SHP77 (cell line): ENCODE measurements at regions not wholly inside any gene's neighbourhood (a gene's known extent, or its start where the extent isn't known, plus 50 kb on each side); places are given as distances from the start of the nearest gene placed in this dataset.
"Not testable (repeated sequence)": the region's sequence is repeated elsewhere in the genome, so short reads cannot be mapped to it uniquely, and the experiment has no call there.

Experiments
- DNase-seq, 2 experiments: peaks; one replicate each; lab custom pipeline; 2025; lab: John Stamatoyannopoulos, UW

- no peak for DNase-seq
Measured at GRCh38 chr9:13443346-13444244, 164.1 kb upstream of the MPDZ start.

DNA sequence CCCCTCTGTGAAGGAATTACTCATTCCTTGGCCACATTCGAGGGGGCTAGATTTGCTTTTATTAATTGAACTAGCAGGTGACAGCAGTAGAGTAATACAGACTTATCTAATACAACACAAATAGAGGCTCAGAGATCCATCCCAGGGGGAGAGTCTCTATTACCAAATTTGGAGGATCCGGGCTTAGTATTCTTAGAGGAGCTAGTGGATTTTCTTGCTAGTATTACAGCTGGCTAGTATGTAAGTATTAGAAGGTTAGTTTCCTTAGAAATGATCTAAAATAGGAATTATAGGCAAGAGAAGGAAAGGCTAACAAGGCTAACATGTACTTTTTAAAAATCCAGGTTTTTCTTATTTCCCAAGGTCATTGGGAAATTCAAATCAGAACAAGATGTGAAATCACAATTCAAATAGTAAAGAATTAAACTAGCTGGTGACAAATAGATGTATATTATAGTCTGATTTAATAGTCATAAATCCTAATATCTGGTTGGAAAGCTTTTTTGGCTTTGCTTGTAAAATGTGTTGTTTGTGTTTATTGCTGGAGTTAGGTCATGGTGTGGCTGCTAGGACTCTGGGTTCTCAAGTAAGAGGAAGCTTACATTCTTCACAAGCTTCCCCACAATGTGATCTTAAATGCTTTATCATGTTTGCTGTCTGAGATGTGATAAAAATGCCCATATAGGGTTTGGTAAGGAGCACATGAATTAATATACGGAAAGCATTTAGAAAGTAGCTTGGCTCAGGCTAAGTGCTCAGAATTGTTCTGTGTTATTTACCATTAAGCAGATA lies 160.4 kb upstream of the MPDZ start:
- DNase-seq, result no peak

DNA sequence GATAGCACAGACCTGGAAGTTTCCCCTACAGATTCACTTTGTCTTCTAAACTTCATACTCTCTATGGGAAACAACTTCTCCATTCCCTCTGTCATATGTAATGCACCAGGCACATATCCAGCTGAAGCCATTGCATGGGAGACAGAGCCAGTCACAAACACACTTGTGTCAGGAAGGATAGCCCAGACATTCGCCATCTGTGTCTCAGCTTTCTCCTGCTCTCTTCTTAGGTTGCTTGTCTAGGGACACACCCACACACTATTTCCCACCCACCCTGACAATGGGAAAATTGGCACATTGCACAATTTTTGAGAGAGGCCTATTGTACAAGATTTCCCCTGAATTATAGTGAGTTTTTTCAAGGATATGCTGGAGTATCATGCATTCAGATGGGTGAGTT lies 158.4 kb upstream of the MPDZ start:
- no peak for DNase-seq

GRCh38 chr9:13436591-13436990 lies 157.1 kb upstream of the MPDZ start:
- no peak for DNase-seq

- DNase-seq, result not testable (repeated sequence)
Measured at GRCh38 chr9:13433453-13433852, 154.0 kb upstream of the MPDZ start.

- no peak for DNase-seq
Measured at GRCh38 chr9:13432904-13433303, 153.4 kb upstream of the MPDZ start.

- DNase-seq, result no peak
Measured at GRCh38 chr9:13431692-13432091, 152.2 kb upstream of the MPDZ start.

- DNase-seq, result no peak
Measured at GRCh38 chr9:13431222-13431536, 151.7 kb upstream of the MPDZ start.

- no peak for DNase-seq
Measured at GRCh38 chr9:13430368-13431221, 151.1 kb upstream of the MPDZ start.

DNA sequence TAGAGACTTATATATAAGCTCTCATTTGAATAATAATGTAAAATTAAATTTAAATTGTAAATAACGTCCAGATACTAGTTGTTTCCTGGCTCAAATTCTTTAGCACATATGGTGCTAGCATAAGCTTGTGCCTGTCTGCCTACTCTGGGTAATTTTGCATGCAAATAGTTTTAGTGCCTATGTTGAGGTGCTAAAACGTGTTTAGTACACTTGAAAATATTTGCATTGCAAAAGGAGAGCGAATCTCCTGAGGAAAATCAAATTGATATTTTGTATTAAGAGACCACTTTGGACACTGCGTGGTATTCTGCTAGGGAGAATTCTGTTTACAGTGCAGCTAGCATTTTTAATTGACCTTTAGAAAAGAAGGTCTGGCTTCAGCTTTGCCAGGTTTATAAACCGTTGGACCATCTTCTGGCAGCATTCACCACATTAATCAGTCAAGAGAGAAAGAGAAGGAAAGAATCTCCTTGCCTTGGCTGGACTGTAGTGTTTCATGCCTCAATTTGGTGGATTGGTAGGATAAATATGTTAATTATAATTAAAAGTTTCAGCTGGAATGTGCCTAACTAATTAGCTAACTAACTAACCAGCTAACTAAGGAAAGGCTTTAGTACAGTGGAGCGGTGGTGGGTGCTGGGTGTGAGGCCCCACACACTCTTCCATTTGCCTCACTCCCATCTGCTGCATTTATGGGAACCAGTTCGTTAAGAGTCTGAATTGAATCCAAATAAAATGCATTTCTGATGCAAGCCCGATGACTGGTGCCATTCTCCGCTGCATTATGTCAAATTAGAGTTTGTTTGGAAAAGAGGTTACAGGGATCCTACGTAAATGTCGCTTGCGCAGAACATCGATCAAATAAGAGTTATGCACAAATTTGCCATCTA lies 150.1 kb upstream of the MPDZ start:
- no peak for DNase-seq

DNA sequence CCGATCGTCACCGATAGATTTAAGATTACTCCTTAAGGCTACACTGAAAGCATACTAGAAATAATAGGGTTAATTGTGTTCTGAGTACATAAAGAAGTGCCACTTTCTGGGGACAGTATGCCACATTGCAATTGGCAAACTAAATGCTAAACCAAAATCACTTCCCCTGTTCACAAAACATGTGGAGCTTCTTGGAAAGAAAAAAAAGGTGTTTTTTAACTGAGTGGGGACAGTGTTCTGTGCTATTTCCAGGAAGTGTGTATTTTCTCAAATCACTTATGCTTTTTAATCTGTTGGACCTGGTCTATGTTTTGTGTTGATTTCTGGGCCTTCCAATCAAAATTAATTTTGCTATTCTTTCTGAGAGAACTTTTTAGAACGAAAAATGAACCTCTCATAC lies 149.3 kb upstream of the MPDZ start:
- no peak for DNase-seq

DNA sequence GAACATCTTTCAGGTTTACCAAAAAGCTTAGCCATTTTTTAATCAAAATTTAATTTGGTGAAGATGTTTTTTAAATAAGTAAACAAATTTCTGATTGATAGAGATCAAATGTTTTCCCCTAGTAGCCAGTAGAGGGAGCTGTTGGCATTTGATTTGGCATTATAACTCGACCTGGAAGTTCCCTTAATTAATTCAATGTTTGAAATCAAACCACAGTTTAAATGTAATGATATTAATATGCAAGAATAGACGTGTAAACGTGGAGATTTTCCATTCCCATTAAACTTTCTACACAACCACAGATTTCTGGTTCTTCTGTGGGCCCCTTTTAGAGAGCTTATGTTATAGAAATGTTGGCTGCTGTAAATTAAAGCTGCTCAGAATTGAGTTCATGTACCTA lies 148.1 kb upstream of the MPDZ start:
- DNase-seq, result peak in 1 of 2 experiments; percentile 17

DNA sequence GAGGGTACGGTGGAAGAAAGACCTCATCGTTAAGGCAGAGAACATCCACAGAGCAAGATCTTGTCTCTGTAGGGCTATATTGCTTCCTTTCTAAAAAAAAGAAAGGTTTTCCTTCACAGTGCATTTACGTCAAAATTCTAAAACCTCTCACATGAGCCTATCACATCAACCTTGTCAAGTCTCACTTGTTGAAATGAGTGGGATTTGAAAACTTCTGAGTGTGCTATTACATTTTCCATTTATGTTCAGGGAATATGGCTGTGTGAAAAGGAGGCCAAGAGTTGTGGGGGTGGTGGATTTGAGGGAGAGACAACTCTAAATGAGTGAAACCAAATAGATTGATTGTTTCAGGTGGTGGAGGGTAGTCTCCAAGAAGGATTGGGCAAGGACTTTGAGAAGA lies 147.1 kb upstream of the MPDZ start:
- DNase-seq, result no peak

GRCh38 chr9:13424872-13425271 lies 145.4 kb upstream of the MPDZ start:
- no peak for DNase-seq

DNA sequence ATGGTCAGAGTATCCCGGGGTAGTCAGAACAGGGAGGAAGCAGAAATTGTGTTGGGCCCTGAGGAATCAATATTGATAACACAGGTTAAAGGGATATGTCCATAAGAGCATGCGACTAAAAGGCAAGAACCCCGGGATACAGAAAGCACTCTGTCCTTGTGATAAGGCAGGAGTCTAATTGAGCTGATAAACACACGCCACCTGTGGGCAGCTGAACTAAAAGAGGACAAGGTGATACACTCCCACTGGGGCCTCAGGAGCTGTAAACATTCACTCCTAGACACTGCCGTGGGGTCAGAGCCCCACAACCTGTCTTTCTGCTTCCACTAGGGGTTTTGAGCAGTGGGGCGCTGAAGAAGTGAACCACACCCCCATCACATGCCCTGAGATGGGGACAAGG lies 144.7 kb upstream of the MPDZ start:
- no peak for DNase-seq

DNA sequence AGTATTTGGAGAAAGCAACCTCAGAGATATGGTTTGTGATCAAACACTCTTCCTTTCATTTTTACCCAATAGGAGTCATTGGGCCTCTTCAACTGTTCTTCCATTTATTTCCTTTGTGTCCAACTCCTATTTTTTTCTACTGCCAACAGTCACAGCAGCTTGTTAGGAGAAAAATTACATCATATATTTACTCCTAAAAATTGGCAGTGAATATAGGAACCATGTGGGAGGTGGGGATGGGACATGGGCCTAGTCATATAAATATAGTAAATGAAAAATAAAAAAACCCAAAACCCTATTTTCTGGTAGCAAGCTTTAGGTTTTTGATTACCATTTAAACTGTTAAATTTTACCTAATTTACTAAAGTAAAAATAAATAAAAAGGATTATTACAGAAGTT lies 134.9 kb upstream of the MPDZ start:
- DNase-seq, result no peak

GRCh38 chr9:13412331-13412730 lies 132.8 kb upstream of the MPDZ start:
- no peak for DNase-seq

GRCh38 chr9:13411791-13412190 lies 132.3 kb upstream of the MPDZ start:
- no peak for DNase-seq

- no peak for DNase-seq
Measured at GRCh38 chr9:13410566-13411031, 131.1 kb upstream of the MPDZ start.

DNA sequence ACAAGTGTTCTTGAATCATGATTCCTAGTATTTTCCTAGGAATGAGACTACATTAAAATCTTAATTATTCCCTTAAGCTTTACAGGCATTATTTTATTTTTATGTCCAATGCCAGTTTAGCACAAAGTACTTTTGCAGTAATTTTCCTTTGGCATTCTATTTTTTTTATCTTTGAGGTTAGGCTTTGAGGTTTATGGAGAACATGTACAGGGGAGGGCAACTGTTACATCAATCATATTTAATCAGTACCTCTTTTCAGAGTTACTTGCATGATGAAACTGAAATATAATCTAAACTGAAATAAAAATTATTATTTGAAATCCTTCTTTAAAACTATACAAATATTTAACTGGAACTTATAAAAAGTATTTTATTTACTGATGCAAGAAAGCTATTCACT lies 118.2 kb upstream of the MPDZ start:
- no peak for DNase-seq

DNA sequence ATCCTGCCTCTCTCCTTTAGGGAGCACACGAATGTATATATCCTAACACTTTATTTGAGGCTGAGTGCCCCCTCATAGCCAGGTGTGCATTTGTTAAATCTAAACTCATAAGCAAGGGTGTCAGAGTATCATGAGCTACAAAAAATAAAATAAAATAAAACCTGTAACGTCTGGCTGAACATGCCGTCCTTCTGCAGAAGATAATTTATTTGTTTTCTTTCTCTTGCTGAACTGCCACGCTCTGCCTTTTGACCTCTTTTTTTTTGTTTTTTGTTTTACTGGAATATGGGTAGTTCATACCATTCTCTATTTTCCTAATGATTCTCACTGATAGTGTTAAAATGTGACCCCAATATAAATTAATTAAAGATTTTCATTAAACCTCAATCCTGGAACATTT lies 117.7 kb upstream of the MPDZ start:
- no peak for DNase-seq
